RCC 7860 (cell line): ENCODE measurements at regions not wholly inside any gene's neighbourhood (a gene's known extent, or its start where the extent isn't known, plus 50 kb on each side); places are given as distances from the start of the nearest gene placed in this dataset.

ENCODE experiments used
- DNase-seq: peaks from one replicate; pipeline ENCODE4 v3.0.0-alpha.2; 2015; ENCODE audit warnings: low spot score
- FAIRE-seq: peaks from 2 replicates; lab custom pipeline; 2012; peaks lifted over from hg19 to GRCh38; lab: Jason Lieb, UNC

DNA sequence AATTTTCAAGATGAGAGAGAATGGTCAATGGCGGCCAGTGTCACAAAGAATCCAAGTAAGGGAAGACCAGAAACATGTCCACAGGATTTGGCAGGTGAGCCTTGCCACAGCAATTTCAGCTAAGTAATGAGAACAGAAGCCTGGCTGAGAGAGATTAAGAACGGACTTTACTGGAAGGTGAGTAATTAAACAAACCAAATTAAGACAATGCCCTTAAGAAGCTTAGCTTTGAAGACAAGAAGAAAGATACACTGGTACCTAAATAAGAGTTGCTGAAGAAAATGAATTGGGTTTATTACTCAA is 145.4 kb upstream of the PLEKHG7 start:
- FAIRE-seq (no peak), DNase-seq (no peak)

DNA sequence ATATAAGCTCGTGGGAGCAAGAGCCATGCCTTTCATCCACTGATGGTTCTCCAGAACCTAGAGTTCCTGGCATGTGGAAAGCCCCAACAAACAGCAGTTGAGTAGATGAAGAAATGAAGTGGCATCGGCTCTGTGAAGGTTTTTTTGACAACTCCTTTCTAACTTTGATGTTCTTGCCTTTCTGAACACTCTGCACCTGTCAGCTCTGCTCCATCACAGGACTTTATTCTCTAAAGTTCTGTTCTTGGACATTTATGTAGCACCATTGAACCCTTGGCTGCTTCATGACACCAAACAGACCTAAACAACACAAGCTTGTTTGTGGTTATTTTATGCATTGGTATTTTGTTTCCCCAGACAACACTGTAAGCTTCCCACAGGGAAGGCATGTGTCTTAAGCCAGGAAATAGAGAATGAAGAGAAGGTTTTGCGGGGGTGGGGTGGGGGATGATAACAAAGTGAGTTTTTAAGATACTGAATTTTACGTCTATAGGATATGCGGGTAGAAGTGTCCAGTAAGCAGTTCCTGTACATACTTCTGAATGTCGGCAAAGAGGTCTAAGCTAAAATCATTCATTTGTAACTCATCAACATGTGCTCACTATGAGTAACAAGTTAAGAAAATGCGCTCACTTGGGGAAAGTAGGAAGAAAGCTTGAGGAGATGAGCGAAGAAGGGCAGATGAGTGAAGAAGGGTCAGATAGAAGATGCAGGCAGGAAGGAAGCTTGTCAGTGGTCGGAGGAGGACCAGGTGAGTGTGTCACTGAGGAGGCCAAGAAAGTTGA is 146.0 kb upstream of the PLEKHG7 start:
- FAIRE-seq (no peak), DNase-seq (no peak)

DNA sequence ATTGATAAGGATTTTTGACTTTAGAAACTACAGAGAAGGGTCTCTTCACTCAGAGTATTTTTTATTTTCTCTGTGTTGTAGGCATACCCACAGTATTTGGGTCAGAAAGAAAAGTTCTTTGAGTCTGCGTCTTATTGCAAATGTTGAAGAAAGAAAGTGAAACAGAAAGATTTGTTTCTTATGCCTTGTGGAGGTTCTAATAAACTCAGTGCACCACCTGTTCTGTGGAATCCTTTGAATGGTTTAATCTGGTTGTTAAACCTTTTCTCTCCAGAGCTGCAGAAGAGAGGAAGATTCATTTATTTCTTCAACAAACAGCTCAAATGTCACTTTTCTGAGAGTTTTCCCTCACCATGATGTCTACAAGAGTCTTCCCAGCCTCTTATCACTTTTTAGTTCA is 146.6 kb upstream of the PLEKHG7 start:
- FAIRE-seq = no peak
- DNase-seq = no peak

- DNase-seq (no peak), FAIRE-seq (no peak)
Observed at GRCh38 chr12:92554158-92555073, 148.4 kb upstream of the PLEKHG7 start.

- DNase-seq (peak; percentile 86), FAIRE-seq (peak; percentile 50)
Observed at GRCh38 chr12:92553389-92553788, 149.4 kb upstream of the PLEKHG7 start.

GRCh38 chr12:92552412-92553108 is 150.2 kb upstream of the PLEKHG7 start:
- peak; percentile 84 for DNase-seq
- peak; percentile 66 for FAIRE-seq

GRCh38 chr12:92551853-92552397 is 150.9 kb upstream of the PLEKHG7 start:
- peak; percentile 92 for FAIRE-seq
- DNase-seq = peak; percentile 98

DNA sequence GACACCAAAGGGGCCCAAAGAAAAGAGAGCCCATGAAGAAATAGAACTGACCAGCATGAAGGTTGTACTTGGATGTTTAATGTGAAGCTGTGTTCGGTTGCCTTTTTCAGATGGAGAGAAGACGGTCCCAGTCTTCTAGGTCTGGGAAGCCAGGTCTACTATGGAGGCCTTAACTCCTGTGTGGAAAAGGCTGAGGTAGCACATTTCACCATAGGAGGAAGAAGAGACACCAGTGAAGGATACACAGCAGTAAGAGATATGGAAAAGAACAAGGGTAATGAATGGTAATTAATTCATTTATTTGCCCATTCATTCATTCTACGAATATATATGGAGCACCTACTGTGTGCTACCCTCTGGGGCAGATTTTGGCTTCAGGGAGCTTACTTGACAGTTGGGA is 151.6 kb upstream of the PLEKHG7 start:
- FAIRE-seq = no peak

GRCh38 chr12:92550661-92551060 is 152.1 kb upstream of the PLEKHG7 start:
- FAIRE-seq (no peak), DNase-seq (no peak)

More for the DNA sequence above, 151.6 kb upstream of the PLEKHG7 start:
- DNase-seq = no peak

- FAIRE-seq = no peak
- no peak for DNase-seq
Observed at GRCh38 chr12:92550254-92550653, 152.5 kb upstream of the PLEKHG7 start.

GRCh38 chr12:92549516-92549915 is 153.3 kb upstream of the PLEKHG7 start:
- no peak for FAIRE-seq
- no peak for DNase-seq

DNA sequence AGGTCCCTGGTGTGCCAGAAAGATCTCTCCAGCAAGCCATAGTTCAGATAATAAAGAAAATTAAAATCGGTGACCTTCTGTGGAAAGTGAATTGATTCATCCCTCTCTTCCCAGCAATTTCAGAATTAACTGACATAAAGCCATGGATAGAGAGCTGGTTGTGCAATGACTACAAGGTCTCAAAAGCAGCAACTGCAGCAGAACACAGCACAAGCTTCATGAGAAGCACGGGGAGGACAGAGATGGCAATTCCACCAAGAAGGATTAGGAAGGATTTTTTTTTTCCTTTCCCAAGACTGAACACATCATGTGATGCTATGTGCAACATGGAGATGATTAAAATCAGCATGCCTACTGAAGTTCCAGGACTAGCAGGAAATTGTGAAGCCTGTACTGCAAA is 154.9 kb upstream of the PLEKHG7 start:
- FAIRE-seq (no peak), DNase-seq (no peak)

- no peak for FAIRE-seq
- no peak for DNase-seq
Observed at GRCh38 chr12:92547420-92547819, 155.4 kb upstream of the PLEKHG7 start.

DNA sequence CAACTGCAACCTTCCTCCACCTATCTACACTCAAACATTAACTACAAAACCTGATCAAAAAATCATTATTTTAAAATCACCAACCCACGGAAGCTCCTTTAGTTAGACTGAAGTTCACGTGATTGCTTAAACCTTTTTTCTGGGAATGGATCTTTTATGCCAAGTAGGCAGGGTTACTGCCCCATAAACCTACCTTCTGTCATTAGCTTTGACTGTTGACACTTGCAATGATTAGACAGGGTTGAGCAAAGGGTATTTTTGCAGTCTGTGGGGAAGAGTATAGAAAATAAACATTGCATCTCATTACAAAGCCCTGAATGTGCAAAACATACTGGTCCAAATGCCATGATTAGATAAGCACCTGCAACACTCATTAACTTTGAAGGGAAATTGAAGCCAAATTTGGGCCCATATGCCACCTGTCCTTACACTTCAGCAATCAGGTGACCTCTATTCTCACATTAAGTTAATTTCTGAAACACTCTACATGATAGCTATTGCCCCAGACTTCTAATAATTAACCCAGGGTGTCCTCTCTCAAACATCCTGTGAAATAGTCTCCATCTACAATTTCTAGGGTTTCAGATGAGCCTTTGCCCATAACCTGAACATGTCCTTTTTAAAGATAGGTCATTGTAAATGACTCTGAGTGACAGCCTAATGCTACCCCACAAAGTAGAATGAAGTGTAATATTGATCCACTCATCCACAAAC is 156.0 kb upstream of the PLEKHG7 start:
- DNase-seq (no peak), FAIRE-seq (no peak)

DNA sequence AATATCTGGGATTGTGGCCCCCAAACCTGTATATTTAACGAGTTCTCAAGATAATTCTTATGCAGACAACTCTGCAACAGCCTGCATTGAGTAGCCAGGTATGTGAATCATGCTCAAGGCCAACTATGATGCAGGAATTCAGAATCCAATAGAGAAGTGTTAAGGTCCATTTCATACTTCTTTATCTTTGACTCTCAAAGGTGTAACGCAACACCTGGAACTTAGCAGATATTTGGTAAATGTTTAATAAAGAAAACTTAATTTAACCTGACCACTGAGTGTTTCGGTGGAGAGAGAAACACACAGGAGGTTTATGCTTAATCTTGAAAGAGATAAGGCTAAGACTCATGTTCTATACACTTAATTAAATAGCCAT is 156.5 kb upstream of the PLEKHG7 start:
- DNase-seq = no peak
- FAIRE-seq = no peak

GRCh38 chr12:92544322-92544721 is 158.5 kb upstream of the PLEKHG7 start:
- FAIRE-seq (no peak), DNase-seq (no peak)

GRCh38 chr12:92543840-92544239 is 158.9 kb upstream of the PLEKHG7 start:
- no peak for DNase-seq
- FAIRE-seq = no peak

DNA sequence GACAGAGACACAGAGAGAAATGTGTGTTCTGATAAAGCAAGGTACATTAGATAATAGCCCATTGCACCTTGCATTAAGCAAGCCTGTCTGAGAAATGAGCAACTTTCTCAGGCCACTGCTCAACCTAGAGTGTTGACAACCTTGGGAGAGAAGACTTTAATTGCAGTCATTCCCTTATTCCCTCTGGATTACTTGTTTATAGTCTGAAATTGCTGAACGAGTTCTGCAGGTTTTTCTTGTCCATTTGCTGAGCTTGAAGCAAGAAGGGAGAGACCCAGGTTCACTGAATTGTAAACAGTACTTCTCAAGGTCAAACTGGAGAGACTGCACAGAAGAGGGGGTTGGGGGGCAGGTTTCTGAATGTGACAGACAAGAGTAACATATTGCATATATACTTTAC is 159.4 kb upstream of the PLEKHG7 start:
- DNase-seq = no peak
- FAIRE-seq = no peak

GRCh38 chr12:92541731-92542130 is 161.1 kb upstream of the PLEKHG7 start:
- FAIRE-seq (no peak), DNase-seq (no peak)

DNA sequence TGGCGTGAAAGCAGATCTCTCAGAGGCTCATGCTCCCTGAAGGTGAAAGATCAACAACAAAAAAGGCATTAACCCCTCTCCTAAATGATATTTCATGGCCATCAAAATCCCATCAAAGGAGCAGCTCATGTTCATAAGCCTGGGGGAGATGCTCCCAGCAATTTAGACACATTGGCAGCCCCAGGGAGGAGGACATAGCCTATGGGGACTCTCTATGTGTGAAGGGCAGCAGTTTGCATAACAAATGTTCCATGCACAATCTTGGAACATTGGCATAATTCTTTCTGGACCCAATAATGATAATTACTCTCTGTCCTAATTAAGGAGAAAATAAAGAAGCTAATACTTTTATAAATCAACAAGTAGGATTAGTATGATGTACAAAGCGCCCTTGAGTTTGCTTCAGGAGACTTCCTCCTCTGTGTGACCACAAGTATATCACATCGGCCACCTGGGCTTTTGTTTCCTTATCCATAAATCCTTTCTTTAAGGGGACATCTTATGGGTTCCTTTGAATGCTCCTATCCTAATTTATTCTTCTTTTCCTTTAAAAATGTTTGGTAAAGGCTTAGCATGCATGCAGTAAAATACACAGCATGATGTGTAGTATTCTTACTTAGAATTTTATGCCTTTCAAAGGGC is 161.9 kb upstream of the PLEKHG7 start:
- FAIRE-seq (no peak), DNase-seq (no peak)
